Endodermal cell (in vitro differentiated cells): ENCODE measurements at regions not wholly inside any gene's neighbourhood (a gene's known extent, or its start where the extent isn't known, plus 50 kb on each side); places are given as distances from the start of the nearest gene placed in this dataset.

Experiments
- DNase-seq: peaks from one replicate; pipeline ENCODE4 v3.0.0-alpha.2; 2017
- H3K27ac ChIP-seq: 2 replicates; pipeline ENCODE4 v1.5.1; 2013; ENCODE audit warnings: mild to moderate bottlenecking, low read depth, low read length, moderate library complexity
- H3K27me3 ChIP-seq: 2 replicates; pipeline ENCODE4 v1.6.1; 2013; ENCODE audit warnings: mild to moderate bottlenecking, low read length, moderate library complexity; ENCODE audit not compliant: insufficient read depth, control insufficient read depth, poor library complexity, severe bottlenecking
- H3K36me3 ChIP-seq: 2 replicates; pipeline ENCODE4 v1.7.0; 2013; ENCODE audit warnings: mild to moderate bottlenecking, low read length, moderate library complexity; ENCODE audit not compliant: control insufficient read depth, insufficient read depth
- H3K4me1 ChIP-seq: one replicate; pipeline ENCODE4 v1.7.0; 2013; ENCODE audit warnings: low read length; ENCODE audit not compliant: control insufficient read depth, insufficient read depth
- H3K4me3 ChIP-seq: 2 replicates; pipeline ENCODE4 v1.5.1; 2013; ENCODE audit warnings: mild to moderate bottlenecking, low read length, moderate library complexity
- H3K9ac ChIP-seq: 2 replicates; pipeline ENCODE4 v1.6.1; 2013; ENCODE audit warnings: mild to moderate bottlenecking, low read length, moderate library complexity; ENCODE audit not compliant: poor library complexity, severe bottlenecking; ENCODE audit errors: extremely low read depth
- H3K9me3 ChIP-seq: 2 replicates; pipeline ENCODE4 v1.6.1; 2013; ENCODE audit warnings: mild to moderate bottlenecking, low read length, moderate library complexity; ENCODE audit not compliant: control insufficient read depth
- H3K27ac Mint-ChIP-seq: 2 replicates; pipeline ENCODE4 v1.8.0; 2020; ENCODE audit warnings: mixed read lengths
- H3K27me3 Mint-ChIP-seq: 2 replicates; pipeline ENCODE4 v1.8.0; 2021; ENCODE audit warnings: mild to moderate bottlenecking, mixed read lengths; ENCODE audit not compliant: insufficient read depth
- H3K36me3 Mint-ChIP-seq: 2 replicates; pipeline ENCODE4 v1.8.0; 2020; ENCODE audit warnings: low read depth, mixed read lengths
- H3K4me1 Mint-ChIP-seq: 2 replicates; pipeline ENCODE4 v1.8.0; 2020; ENCODE audit warnings: mixed read lengths
- H3K4me3 Mint-ChIP-seq: 2 replicates; pipeline ENCODE4 v1.8.0; 2020; ENCODE audit warnings: mild to moderate bottlenecking, moderate library complexity, mixed read lengths
- H3K9me3 Mint-ChIP-seq: 2 replicates; pipeline ENCODE4 v1.8.0; 2020; ENCODE audit warnings: mild to moderate bottlenecking, mixed read lengths
- WGBS, 2 experiments: methylation state at CpG; one replicate each; pipeline versions ENCODE4 v1.1.5 to v1.1.7; 2013; ENCODE audit warnings: missing lambda C conversion rate in 2 of 2, mixed read lengths in 1 of 2; ENCODE audit not compliant: insufficient coverage in 1 of 2, insufficient read length in 1 of 2; 5-methylcytosine and 5-hydroxymethylcytosine counted together
- TF ChIP-seq, protein P1 (sequence below): fragments of 200-600 bp; sonication (generic); conservative IDR thresholded peaks from 2 replicates; pipeline ENCODE4 v1.5.0; 2021; ENCODE audit warnings: antibody characterized with exemption, mild to moderate bottlenecking

DNA sequence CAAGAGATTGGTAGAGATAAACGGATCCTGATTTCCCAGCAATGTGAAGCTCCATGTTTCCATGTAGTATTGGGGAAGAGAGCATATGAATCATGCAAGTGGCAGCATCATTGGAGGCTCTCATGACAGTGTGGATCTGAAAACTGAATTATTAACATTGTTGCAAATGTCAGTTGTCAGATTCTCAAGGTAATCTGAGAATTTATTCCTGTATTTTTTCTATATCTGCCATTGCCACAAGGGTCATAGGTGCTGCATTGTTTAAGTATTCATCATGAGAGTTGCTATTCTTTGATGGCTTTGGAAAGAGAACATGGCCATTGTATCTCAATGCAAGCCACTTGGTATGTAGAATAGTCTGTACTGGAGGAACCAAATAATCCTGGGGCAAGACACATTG is 1217.0 kb upstream of the ZEB2 start:
- H3K27me3 ChIP-seq, result no peaks in the 10 kb centered on the region
- Mint-ChIP-seq H3K4me3 (no peak overlapping the region), H3K27me3 (no peaks in the 10 kb centered on the region), H3K27ac (no peak overlapping the region), H3K9me3 (no peaks in the 10 kb centered on the region), H3K36me3 (no peaks in the 10 kb centered on the region), H3K4me1 (peaks cover 11% of the 10 kb centered on the region)
- TF ChIP-seq, protein P1, sequence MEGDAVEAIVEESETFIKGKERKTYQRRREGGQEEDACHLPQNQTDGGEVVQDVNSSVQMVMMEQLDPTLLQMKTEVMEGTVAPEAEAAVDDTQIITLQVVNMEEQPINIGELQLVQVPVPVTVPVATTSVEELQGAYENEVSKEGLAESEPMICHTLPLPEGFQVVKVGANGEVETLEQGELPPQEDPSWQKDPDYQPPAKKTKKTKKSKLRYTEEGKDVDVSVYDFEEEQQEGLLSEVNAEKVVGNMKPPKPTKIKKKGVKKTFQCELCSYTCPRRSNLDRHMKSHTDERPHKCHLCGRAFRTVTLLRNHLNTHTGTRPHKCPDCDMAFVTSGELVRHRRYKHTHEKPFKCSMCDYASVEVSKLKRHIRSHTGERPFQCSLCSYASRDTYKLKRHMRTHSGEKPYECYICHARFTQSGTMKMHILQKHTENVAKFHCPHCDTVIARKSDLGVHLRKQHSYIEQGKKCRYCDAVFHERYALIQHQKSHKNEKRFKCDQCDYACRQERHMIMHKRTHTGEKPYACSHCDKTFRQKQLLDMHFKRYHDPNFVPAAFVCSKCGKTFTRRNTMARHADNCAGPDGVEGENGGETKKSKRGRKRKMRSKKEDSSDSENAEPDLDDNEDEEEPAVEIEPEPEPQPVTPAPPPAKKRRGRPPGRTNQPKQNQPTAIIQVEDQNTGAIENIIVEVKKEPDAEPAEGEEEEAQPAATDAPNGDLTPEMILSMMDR, result no peak
- H3K4me3 ChIP-seq, result no peak overlapping the region
- no peaks in the 10 kb centered on the region for H3K9me3 ChIP-seq
- DNase-seq, result no peak
- WGBS, 2 experiments, result 78 to 94% methylated on average over 1 of the region's 1 CpG
- no peaks in the 10 kb centered on the region for H3K4me1 ChIP-seq
- no peak overlapping the region for H3K27ac ChIP-seq
- H3K36me3 ChIP-seq, result no peaks in the 10 kb centered on the region
- no peak overlapping the region for H3K9ac ChIP-seq

- H3K9me3 ChIP-seq, result no peaks in the 10 kb centered on the region
- no peak overlapping the region for H3K4me3 ChIP-seq
- Mint-ChIP-seq H3K27ac (no peak overlapping the region), H3K4me3 (no peak overlapping the region), H3K9me3 (no peaks in the 10 kb centered on the region), H3K36me3 (no peaks in the 10 kb centered on the region), H3K4me1 (peaks cover 14% of the 10 kb centered on the region), H3K27me3 (no peaks in the 10 kb centered on the region)
- no peak overlapping the region for H3K9ac ChIP-seq
- H3K4me1 ChIP-seq, result peaks cover 4% of the 10 kb centered on the region
- no peaks in the 10 kb centered on the region for H3K27me3 ChIP-seq
- no peak for DNase-seq
- no peak overlapping the region for H3K27ac ChIP-seq
- TF ChIP-seq, protein P1, result no peak
- WGBS, 2 experiments, result 94 to 100% methylated on average over 3 to 4 of the region's 4 CpGs
- H3K36me3 ChIP-seq, result no peaks in the 10 kb centered on the region
Observed at GRCh38 chr2:145731467-145731866, 1211.5 kb upstream of the ZEB2 start.

DNA sequence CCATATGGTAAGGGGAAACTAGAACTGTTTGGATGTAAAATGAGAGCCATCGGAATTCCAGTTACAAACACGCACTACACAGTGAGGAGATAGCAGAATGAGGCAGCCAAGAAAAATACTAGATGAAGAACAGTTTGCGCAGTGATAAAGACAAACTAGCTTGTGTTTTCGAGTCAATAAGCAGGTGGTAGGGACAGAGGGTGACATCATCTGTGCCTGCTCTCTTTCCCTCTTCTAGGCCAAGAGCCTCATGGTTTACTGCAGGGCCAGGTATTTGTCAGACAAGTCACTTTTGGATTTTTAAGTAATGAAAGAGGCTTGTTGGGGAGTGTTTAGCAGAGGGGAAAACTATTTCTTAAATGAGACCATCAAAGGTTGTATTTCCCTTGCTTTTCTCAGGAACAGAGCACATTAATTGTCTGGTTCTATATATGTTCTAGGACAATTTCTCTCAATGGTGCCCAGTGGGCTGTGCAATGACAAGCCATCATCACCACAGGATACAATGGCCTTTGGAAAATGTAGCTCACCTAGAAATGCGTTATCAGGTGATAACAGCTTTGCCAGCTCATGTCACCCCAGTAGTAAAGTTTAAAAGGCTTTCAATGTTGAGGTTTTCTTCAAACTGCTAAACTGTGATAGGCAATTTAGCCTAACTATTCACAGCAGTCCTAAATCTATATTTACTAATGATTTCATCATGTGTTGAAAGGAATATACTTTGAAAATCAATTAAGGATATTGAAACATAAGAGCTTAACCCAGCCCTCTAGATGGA is 1210.3 kb upstream of the ZEB2 start:
- no peak overlapping the region for H3K27ac ChIP-seq
- no peak for DNase-seq
- no peaks in the 10 kb centered on the region for H3K36me3 ChIP-seq
- TF ChIP-seq, protein P1, result no peak
- peaks cover 4% of the 10 kb centered on the region for H3K4me1 ChIP-seq
- no peaks in the 10 kb centered on the region for H3K27me3 Mint-ChIP-seq
- no peaks in the 10 kb centered on the region for H3K27me3 ChIP-seq
- H3K9ac ChIP-seq, result no peak overlapping the region
- H3K36me3 Mint-ChIP-seq, result no peaks in the 10 kb centered on the region
- peaks cover 17% of the 10 kb centered on the region for H3K4me1 Mint-ChIP-seq
- H3K9me3 ChIP-seq, result no peaks in the 10 kb centered on the region
- no peak overlapping the region for H3K4me3 Mint-ChIP-seq
- no peak overlapping the region for H3K27ac Mint-ChIP-seq
- H3K4me3 ChIP-seq, result no peak overlapping the region
- H3K9me3 Mint-ChIP-seq, result no peaks in the 10 kb centered on the region
- 89 to 95% methylated on average over 5 of the region's 5 CpGs for WGBS, 2 experiments
